AG09319 (cell line): ENCODE measurements at regions not wholly inside any gene's neighbourhood (a gene's known extent, or its start where the extent isn't known, plus 50 kb on each side); places are given as distances from the start of the nearest gene placed in this dataset.

ENCODE experiments used
- DNase-seq: peaks from one replicate; pipeline ENCODE4 v3.0.0-alpha.2; 2010; ENCODE audit warnings: low read depth; ENCODE audit errors: extremely low read depth
- CTCF ChIP-seq: IDR thresholded peaks from 2 replicates; pipeline ENCODE4 v1.5.1; 2011; ENCODE audit warnings: low read depth, mild to moderate bottlenecking, inconsistent platforms, low read length, moderate library complexity

- no peak for DNase-seq
- no peak for TF ChIP-seq CTCF
Observed at GRCh38 chr14:61868846-61869245, 106.6 kb downstream of the SNAPC1 start.

- no peak for DNase-seq
- no peak for TF ChIP-seq CTCF
Observed at GRCh38 chr14:61870163-61870562, 107.9 kb downstream of the SNAPC1 start.

- no peak for TF ChIP-seq CTCF
- no peak for DNase-seq
Observed at GRCh38 chr14:61872452-61872851, 110.2 kb downstream of the SNAPC1 start.

GRCh38 chr14:61875483-61875882 is 113.3 kb downstream of the SNAPC1 start:
- no peak for TF ChIP-seq CTCF
- no peak for DNase-seq

GRCh38 chr14:61876362-61877034 is 114.3 kb downstream of the SNAPC1 start:
- DNase-seq, result no peak
- TF ChIP-seq CTCF, result no peak

- TF ChIP-seq CTCF, result no peak
- DNase-seq, result no peak
Observed at GRCh38 chr14:61877035-61877390, 114.8 kb downstream of the SNAPC1 start.

- TF ChIP-seq CTCF, result no peak
- no peak for DNase-seq
Observed at GRCh38 chr14:61877768-61878167, 115.5 kb downstream of the SNAPC1 start.
